Neural progenitor cell (in vitro differentiated cells): ENCODE measurements at regions not wholly inside any gene's neighbourhood (a gene's known extent, or its start where the extent isn't known, plus 50 kb on each side); places are given as distances from the start of the nearest gene placed in this dataset.

ENCODE experiments used
- EZH2 ChIP-seq: fragments of 200-600 bp; sonication (generic); IDR thresholded peaks from 2 replicates; pipeline ENCODE4 v1.6.1; 2017; ENCODE audit warnings: antibody characterized with exemption, mild to moderate bottlenecking, moderate library complexity
- EZH2phosphoT487 ChIP-seq: fragments of 200-600 bp; sonication (generic); IDR thresholded peaks from 2 replicates; pipeline ENCODE4 v1.6.1; 2017; ENCODE audit warnings: antibody characterized with exemption
- TF ChIP-seq, protein P1 (sequence below): fragments of 200-600 bp; sonication (generic); IDR thresholded peaks from 2 replicates; pipeline ENCODE4 v1.5.1; 2017; ENCODE audit warnings: antibody characterized with exemption, mild to moderate bottlenecking

DNA sequence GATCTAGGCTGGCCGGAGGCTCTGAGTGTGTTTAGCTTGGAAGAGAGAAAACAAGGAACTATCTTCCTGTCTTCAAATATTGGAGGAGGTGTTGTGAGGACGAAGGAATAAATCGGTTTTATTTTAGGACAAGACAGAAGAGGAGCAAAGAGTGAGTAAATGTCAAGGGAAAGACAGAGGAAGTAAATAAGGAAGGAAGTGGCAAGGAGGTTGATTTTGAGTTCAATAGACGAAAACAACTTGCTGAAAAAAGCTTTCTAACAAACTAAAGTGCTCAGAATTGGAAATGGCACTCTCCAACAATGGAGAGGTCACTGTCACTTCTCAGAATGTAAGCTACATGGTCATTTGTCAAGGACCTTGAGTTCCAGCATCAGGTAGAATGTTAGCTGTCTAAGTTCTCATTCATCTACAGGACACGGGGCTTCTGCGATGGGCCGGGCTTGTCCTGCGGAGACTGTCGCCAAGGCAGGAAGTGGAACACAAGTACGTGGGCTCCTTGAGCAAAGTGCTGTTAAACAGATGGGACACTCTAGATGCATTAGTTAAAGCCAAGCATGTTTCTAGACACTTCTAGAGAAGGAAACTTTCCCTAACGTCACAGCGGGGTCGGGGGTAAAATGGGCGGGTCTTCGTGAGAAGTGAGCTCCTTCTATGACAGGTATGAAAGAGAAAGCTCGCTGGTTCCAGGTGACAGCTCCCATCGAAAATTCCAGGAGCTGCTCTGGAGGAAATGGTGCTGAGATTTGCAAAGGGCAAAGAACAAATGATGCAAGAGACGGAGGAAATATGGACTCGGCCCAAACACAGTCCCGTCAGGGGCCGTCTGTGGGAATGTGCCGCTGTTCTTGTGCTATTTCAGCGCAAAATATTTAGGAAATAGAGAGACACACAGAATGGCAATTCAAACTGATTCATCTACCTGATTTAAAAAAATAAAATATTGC lies 103.9 kb upstream of the UBL3 start:
- TF ChIP-seq, protein P1, sequence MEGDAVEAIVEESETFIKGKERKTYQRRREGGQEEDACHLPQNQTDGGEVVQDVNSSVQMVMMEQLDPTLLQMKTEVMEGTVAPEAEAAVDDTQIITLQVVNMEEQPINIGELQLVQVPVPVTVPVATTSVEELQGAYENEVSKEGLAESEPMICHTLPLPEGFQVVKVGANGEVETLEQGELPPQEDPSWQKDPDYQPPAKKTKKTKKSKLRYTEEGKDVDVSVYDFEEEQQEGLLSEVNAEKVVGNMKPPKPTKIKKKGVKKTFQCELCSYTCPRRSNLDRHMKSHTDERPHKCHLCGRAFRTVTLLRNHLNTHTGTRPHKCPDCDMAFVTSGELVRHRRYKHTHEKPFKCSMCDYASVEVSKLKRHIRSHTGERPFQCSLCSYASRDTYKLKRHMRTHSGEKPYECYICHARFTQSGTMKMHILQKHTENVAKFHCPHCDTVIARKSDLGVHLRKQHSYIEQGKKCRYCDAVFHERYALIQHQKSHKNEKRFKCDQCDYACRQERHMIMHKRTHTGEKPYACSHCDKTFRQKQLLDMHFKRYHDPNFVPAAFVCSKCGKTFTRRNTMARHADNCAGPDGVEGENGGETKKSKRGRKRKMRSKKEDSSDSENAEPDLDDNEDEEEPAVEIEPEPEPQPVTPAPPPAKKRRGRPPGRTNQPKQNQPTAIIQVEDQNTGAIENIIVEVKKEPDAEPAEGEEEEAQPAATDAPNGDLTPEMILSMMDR: no peak
- TF ChIP-seq EZH2phosphoT487 (no peak), EZH2 (no peak)
